ENCODE measurements at regions not wholly inside any gene's neighbourhood (a gene's known extent, or its start where the extent isn't known, plus 50 kb on each side); places are given as distances from the start of the nearest gene placed in this dataset.

DNA sequence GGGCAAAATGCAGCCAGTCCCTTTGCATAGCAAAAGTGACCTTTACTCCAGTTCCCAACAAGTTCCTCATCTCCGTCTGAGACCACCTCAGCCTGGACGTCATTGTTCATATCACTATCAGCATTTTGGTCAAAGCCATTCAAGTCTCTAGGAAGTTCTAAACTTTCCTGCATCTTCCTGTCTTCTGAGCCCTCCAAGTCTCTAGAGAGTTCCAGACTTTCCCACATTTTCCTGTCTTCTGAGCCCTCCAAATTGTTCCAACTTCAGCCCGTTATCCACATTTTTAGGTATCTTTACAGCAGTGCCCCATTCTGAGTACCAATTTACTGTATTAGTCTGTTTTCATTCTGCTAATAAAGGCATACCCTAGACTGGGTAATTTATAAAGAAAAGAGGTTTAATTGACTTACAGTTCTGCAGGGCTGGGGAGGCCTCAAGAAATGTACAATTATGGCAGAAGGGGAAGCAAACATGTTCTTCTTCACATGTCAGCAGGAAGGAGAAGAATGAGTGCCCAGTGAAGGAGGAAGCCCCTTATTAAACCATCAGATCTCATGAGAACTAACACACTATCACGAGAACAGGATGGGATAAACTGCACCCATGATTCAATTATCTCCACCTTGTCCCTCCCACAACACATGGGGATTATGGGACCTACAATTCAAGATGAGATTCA lies 123.7 kb downstream of the MYCN start:
- Mint-ChIP-seq H3K4me1 (peaks cover 0 to 3% of the 10 kb centered on the region in 2 experiments; a peak in 1 of 4 replicates), H3K27ac (no peak overlapping the region)

More for the DNA sequence above, 123.7 kb downstream of the MYCN start:
- Histone ChIP-seq H4K91ac (ENCODE audit: insufficient read length, low read depth, low read length) (no peak overlapping the region), H3K79me2 (ENCODE audit: insufficient read depth, low read length) (no peaks in the 10 kb centered on the region), H3K23me2 (ENCODE audit: insufficient read length, low read depth, low read length, poor library complexity, severe bottlenecking) (no peaks in the 10 kb centered on the region), H3K9ac (ENCODE audit: extremely low read depth, insufficient read length, low read length) (no peak overlapping the region), H3K56ac (ENCODE audit: insufficient read length, low read depth, low read length) (no peak overlapping the region), H3T11ph (ENCODE audit: low read length) (no peak overlapping the region), H3K4ac (ENCODE audit: low read depth, low read length) (no peak overlapping the region), H2BK20ac (ENCODE audit: low read depth, low read length, poor library complexity, severe bottlenecking) (no peak overlapping the region), H3K23ac (ENCODE audit: insufficient read length, low read depth, low read length) (no peak overlapping the region), H4K5ac (ENCODE audit: insufficient read length, low read depth, low read length) (no peak overlapping the region), H3K79me1 (ENCODE audit: insufficient read depth, low read depth, low read length, poor library complexity, severe bottlenecking) (no peaks in the 10 kb centered on the region), H2BK12ac (ENCODE audit: insufficient read length, low read depth, low read length) (no peak overlapping the region), H2BK120ac (ENCODE audit: low read depth, low read length, poor library complexity, severe bottlenecking) (no peak overlapping the region), H3K14ac (ENCODE audit: insufficient read depth, low read length) (no peak overlapping the region), H4K8ac (replicated peaks; ENCODE audit: insufficient read length, low read depth, low read length) (no peak overlapping the region), H2BK5ac (ENCODE audit: insufficient read length, low read length) (no peak overlapping the region), H3K27me3 (ENCODE audit: insufficient read depth, low read length) (no peaks in the 10 kb centered on the region), H3K9me3 (ENCODE audit: control insufficient read depth, low read depth, low read length) (peaks cover 16% of the 10 kb centered on the region), H2AK5ac (ENCODE audit: insufficient read length, low read length) (no peak overlapping the region), H2AFZ (ENCODE audit: low read length) (no peak overlapping the region), H3K18ac (ENCODE audit: insufficient read length, low read depth, low read length) (no peak overlapping the region), H3K27ac (ENCODE audit: insufficient read length, low read depth, low read length) (no peak overlapping the region), H2BK15ac (ENCODE audit: low read depth, low read length) (no peak overlapping the region), H4K20me1 (ENCODE audit: control insufficient read depth, insufficient read depth, insufficient read length) (no peaks in the 10 kb centered on the region), H3K4me1 (ENCODE audit: insufficient read depth, low read length) (no peaks in the 10 kb centered on the region), H3K4me2 (ENCODE audit: insufficient read depth, insufficient read length, low read length) (no peak overlapping the region)
- no peak for DNase-seq
- TF ChIP-seq, protein P1, sequence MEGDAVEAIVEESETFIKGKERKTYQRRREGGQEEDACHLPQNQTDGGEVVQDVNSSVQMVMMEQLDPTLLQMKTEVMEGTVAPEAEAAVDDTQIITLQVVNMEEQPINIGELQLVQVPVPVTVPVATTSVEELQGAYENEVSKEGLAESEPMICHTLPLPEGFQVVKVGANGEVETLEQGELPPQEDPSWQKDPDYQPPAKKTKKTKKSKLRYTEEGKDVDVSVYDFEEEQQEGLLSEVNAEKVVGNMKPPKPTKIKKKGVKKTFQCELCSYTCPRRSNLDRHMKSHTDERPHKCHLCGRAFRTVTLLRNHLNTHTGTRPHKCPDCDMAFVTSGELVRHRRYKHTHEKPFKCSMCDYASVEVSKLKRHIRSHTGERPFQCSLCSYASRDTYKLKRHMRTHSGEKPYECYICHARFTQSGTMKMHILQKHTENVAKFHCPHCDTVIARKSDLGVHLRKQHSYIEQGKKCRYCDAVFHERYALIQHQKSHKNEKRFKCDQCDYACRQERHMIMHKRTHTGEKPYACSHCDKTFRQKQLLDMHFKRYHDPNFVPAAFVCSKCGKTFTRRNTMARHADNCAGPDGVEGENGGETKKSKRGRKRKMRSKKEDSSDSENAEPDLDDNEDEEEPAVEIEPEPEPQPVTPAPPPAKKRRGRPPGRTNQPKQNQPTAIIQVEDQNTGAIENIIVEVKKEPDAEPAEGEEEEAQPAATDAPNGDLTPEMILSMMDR (conservative IDR thresholded peaks at IDR 0.05): no peak
- no peak overlapping the region for H3K4me3 Mint-ChIP-seq
- H3K27me3 Mint-ChIP-seq (ENCODE audit: low read depth): no peaks in the 10 kb centered on the region; the same call in none of the 2 replicates
- peaks cover 35 to 37% of the 10 kb centered on the region in 2 experiments for H3K9me3 Mint-ChIP-seq
- H3K36me3 Mint-ChIP-seq (ENCODE audit: insufficient read depth in 1 of 3, low read depth in 3 of 3): peaks cover 20 to 31% (median 21%) of the 10 kb centered on the region in 3 experiments
- no CpG with 5 or more reads among the region's 4 CpGs for WGBS (ENCODE audit: extremely low coverage, insufficient read length, low lambda C conversion rate)

Measured in H9 (cell line).